ENCODE measurements at regions not wholly inside any gene's neighbourhood (a gene's known extent, or its start where the extent isn't known, plus 50 kb on each side); places are given as distances from the start of the nearest gene placed in this dataset.

DNA sequence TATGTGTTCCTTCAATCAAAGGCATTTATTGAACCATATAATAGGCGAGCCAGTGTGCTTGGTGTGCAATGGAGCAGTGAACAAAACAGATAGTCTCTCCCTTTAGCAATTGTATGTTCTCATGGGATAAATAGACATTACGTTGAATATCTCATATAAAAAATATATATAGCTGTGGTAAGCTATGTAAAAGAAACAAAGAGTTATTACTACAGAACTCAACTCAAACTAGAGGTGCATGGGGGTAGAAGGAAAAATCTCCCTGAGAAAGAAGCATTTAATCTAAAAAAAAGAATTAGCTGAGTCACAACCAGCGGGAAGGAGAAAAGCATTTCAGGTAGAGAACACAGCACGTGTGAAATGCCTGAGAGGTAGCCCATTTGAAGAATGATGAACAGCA, 919.3 kb downstream of the CDH11 start:
- Histone ChIP-seq H3K4me1 (no peaks in the 10 kb centered on the region), H3K4me3 (no peak overlapping the region), H3K9me3 (no peaks in the 10 kb centered on the region), H3K27me3 (no peaks in the 10 kb centered on the region), H3K36me3 (no peaks in the 10 kb centered on the region), H3K27ac (no peak overlapping the region)
- intact Hi-C loops (cut with DNase I) = no loop called here
- no peak for DNase-seq (ENCODE audit: low spot score in 2 of 2)
- TF ChIP-seq CTCF (IDR thresholded peaks at IDR 0.05) = no peak

GRCh38 chr16:64196444-64196843, 925.4 kb downstream of the CDH11 start:
- no peak for TF ChIP-seq CTCF (IDR thresholded peaks at IDR 0.05)
- H3K27me3 ChIP-seq = no peaks in the 10 kb centered on the region
- H3K27ac ChIP-seq = no peak overlapping the region
- H3K36me3 ChIP-seq = no peaks in the 10 kb centered on the region
- DNase-seq (ENCODE audit: low spot score in 2 of 2) = no peak
- no peak overlapping the region for H3K4me3 ChIP-seq
- H3K4me1 ChIP-seq = no peaks in the 10 kb centered on the region
- intact Hi-C loops (cut with DNase I) = no loop called here
- H3K9me3 ChIP-seq = no peaks in the 10 kb centered on the region

DNA sequence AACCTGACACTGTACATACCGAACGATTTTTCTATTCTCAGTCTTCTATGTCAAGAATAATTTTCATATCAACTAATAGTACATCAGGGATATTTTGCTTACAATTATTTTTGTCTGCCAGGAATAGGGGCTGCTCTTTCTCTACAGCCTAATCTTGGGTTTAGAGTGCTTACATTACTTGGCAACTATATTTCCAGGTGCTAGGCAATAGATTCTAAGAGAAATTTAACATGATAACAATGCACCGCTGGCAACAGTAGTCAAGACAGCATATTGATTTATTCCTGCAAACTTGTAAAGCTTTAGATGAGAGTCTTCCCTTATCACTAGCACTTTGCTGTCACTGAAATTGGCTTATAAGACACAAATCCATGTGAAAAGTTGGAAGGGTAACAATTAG, 935.9 kb downstream of the CDH11 start:
- no peak for DNase-seq (ENCODE audit: low spot score in 2 of 2)
- intact Hi-C loops (cut with DNase I) = no loop called here
- H3K36me3 ChIP-seq = no peaks in the 10 kb centered on the region
- H3K27me3 ChIP-seq = no peaks in the 10 kb centered on the region
- no peak for TF ChIP-seq CTCF (IDR thresholded peaks at IDR 0.05)
- no peak overlapping the region for H3K4me3 ChIP-seq
- no peaks in the 10 kb centered on the region for H3K4me1 ChIP-seq
- H3K9me3 ChIP-seq = no peaks in the 10 kb centered on the region
- no peak overlapping the region for H3K27ac ChIP-seq

GRCh38 chr16:64184156-64184555, 937.7 kb downstream of the CDH11 start:
- Histone ChIP-seq H3K4me3 (no peak overlapping the region), H3K36me3 (no peaks in the 10 kb centered on the region), H3K4me1 (no peaks in the 10 kb centered on the region), H3K27me3 (no peaks in the 10 kb centered on the region), H3K9me3 (no peaks in the 10 kb centered on the region), H3K27ac (no peak overlapping the region)
- no peak for DNase-seq (ENCODE audit: low spot score in 2 of 2)
- no peak for TF ChIP-seq CTCF (IDR thresholded peaks at IDR 0.05)
- intact Hi-C loops (cut with DNase I) = no loop called here

- Histone ChIP-seq H3K4me1 (no peaks in the 10 kb centered on the region), H3K27ac (no peak overlapping the region), H3K4me3 (no peak overlapping the region), H3K9me3 (no peaks in the 10 kb centered on the region), H3K36me3 (no peaks in the 10 kb centered on the region), H3K27me3 (no peaks in the 10 kb centered on the region)
- TF ChIP-seq CTCF (IDR thresholded peaks at IDR 0.05) = no peak
- no peak for DNase-seq (ENCODE audit: low spot score in 2 of 2)
- intact Hi-C loops (cut with DNase I) = no loop called here
Observed at GRCh38 chr16:64182985-64183384, 938.9 kb downstream of the CDH11 start.

- Histone ChIP-seq H3K27me3 (no peaks in the 10 kb centered on the region), H3K9me3 (no peaks in the 10 kb centered on the region), H3K4me1 (no peaks in the 10 kb centered on the region), H3K27ac (no peak overlapping the region), H3K4me3 (no peak overlapping the region), H3K36me3 (no peaks in the 10 kb centered on the region)
- DNase-seq (ENCODE audit: low spot score in 2 of 2) = no peak
- intact Hi-C loops (cut with DNase I) = no loop called here
- no peak for TF ChIP-seq CTCF (IDR thresholded peaks at IDR 0.05)
Observed at GRCh38 chr16:64181271-64181925, 940.5 kb downstream of the CDH11 start.

Measured in ascending aorta (tissue), 2 donors.